ENCODE measurements at regions not wholly inside any gene's neighbourhood (a gene's known extent, or its start where the extent isn't known, plus 50 kb on each side); places are given as distances from the start of the nearest gene placed in this dataset.

DNA sequence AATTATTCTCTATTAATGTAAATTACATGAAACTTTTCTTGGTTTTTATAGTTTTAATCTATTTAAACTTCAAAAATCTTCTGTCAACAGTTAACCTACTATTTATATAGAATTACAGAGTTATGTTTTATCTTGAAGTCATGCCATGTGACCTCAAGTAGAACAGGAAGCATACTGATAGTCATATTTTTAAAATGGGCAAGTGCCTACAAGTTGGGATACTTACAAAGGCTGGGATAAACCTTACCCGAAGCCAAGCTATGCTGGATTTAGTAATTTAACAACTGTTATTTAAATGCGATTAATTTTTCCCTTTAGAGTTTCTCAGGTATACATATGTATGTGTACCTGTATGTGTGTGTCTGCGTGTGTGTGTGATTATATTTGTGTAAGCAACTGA is 266.9 kb downstream of the RASSF9 start:
- Mint-ChIP-seq H3K4me3 (no peak overlapping the region), H3K36me3 (ENCODE audit: low read depth) (no peaks in the 10 kb centered on the region), H3K4me1 (ENCODE audit: low read depth) (peaks cover 14% of the 10 kb centered on the region; the same call in 1 of the 2 replicates), H3K27ac (no peak overlapping the region), H3K27me3 (ENCODE audit: insufficient read depth) (no peaks in the 10 kb centered on the region; the same call in 1 of the 2 replicates), H3K9me3 (no peaks in the 10 kb centered on the region; the same call in 1 of the 2 replicates)
- TF ChIP-seq, protein P1, sequence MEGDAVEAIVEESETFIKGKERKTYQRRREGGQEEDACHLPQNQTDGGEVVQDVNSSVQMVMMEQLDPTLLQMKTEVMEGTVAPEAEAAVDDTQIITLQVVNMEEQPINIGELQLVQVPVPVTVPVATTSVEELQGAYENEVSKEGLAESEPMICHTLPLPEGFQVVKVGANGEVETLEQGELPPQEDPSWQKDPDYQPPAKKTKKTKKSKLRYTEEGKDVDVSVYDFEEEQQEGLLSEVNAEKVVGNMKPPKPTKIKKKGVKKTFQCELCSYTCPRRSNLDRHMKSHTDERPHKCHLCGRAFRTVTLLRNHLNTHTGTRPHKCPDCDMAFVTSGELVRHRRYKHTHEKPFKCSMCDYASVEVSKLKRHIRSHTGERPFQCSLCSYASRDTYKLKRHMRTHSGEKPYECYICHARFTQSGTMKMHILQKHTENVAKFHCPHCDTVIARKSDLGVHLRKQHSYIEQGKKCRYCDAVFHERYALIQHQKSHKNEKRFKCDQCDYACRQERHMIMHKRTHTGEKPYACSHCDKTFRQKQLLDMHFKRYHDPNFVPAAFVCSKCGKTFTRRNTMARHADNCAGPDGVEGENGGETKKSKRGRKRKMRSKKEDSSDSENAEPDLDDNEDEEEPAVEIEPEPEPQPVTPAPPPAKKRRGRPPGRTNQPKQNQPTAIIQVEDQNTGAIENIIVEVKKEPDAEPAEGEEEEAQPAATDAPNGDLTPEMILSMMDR (IDR thresholded peaks at IDR 0.05), result no peak
- DNase-seq, result no peak

DNA sequence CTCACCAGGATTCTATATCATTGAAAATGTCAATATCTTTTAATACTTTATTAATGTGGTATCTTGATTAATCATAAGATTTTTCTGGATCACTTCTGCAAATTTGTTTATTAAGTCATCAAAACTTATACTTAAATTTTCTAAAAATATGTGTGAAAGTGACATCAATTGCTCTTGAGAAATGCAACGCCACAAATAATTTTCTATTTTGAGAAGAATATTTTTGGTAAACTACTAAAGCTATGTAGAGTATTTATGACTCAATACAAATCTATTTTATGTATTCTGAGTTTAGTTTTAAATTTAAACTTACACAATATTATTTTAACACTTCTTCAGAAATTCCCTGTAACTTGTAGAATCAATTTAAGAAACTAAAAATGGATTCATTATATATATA is 263.3 kb downstream of the RASSF9 start:
- H3K4me3 Mint-ChIP-seq, result no peak overlapping the region
- TF ChIP-seq, protein P1 (IDR thresholded peaks at IDR 0.05), result no peak
- H3K27ac Mint-ChIP-seq, result no peak overlapping the region
- H3K4me1 Mint-ChIP-seq (ENCODE audit: low read depth), result peaks cover 14% of the 10 kb centered on the region; the same call in 1 of the 2 replicates
- no peak for DNase-seq
- H3K36me3 Mint-ChIP-seq (ENCODE audit: low read depth), result no peaks in the 10 kb centered on the region
- H3K9me3 Mint-ChIP-seq, result no peaks in the 10 kb centered on the region; the same call in 1 of the 2 replicates
- no peaks in the 10 kb centered on the region for H3K27me3 Mint-ChIP-seq (ENCODE audit: insufficient read depth)

DNA sequence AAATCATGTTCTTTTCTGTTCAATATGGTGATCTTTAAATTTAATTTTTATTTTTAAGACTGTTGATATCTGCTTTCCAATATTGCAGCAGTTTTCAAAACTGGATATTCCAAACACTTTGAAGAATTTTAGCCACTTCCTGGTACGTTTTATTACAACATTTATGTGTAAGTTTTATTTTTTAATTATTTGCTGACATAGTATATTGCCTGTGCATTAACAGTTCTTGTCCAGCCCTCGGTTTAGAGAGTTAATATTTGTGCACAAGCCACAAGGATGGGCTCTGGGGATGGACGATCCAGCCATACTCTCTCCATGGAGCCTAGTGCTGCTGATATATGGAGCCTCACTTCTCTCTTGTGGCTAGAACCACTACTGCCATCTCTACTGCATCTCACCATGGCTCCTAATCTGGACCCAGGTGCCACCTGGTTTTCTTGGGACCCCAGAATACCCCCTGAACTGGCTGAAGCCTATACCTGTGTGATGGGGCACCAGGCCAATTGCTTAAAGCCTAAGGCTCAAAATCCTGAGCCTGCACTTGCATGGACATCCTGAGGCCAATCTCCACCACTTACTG is 262.5 kb downstream of the RASSF9 start:
- H3K27ac Mint-ChIP-seq, result no peak overlapping the region
- DNase-seq, result no peak

DNA sequence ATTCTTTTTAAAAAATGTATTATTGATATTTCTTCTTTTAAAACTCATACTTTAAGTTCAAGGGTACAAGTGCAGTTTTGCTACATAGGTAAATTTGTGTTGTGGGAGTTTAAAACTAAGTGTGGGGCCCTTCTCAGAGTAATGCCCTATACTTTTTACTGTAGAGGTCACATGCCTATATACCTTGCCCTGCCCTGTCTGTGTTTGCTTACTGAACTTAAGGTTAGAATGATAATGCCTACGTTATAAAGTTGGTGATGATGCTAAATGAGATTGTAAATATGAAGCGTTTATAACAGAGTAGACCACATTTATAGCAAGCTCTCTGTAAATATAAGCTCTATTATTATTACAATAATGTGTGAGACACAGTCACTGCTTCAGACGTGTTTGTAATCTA is 261.9 kb downstream of the RASSF9 start:
- peaks cover 14% of the 10 kb centered on the region; the same call in 1 of the 2 replicates for H3K4me1 Mint-ChIP-seq (ENCODE audit: low read depth)
- no peak overlapping the region for H3K4me3 Mint-ChIP-seq
- TF ChIP-seq, protein P1 (IDR thresholded peaks at IDR 0.05), result no peak
- no peaks in the 10 kb centered on the region for H3K36me3 Mint-ChIP-seq (ENCODE audit: low read depth)
- no peaks in the 10 kb centered on the region for H3K27me3 Mint-ChIP-seq (ENCODE audit: insufficient read depth)
- H3K9me3 Mint-ChIP-seq, result no peaks in the 10 kb centered on the region; the same call in 1 of the 2 replicates
- DNase-seq, result no peak
- no peak overlapping the region for H3K27ac Mint-ChIP-seq

More for the DNA sequence above, 262.5 kb downstream of the RASSF9 start:
- Mint-ChIP-seq H3K4me1 (ENCODE audit: low read depth) (peaks cover 14% of the 10 kb centered on the region; the same call in 1 of the 2 replicates), H3K27me3 (ENCODE audit: insufficient read depth) (no peaks in the 10 kb centered on the region), H3K4me3 (no peak overlapping the region), H3K9me3 (no peaks in the 10 kb centered on the region; the same call in 1 of the 2 replicates), H3K36me3 (ENCODE audit: low read depth) (no peaks in the 10 kb centered on the region)
- TF ChIP-seq, protein P1 (IDR thresholded peaks at IDR 0.05), result no peak

DNA sequence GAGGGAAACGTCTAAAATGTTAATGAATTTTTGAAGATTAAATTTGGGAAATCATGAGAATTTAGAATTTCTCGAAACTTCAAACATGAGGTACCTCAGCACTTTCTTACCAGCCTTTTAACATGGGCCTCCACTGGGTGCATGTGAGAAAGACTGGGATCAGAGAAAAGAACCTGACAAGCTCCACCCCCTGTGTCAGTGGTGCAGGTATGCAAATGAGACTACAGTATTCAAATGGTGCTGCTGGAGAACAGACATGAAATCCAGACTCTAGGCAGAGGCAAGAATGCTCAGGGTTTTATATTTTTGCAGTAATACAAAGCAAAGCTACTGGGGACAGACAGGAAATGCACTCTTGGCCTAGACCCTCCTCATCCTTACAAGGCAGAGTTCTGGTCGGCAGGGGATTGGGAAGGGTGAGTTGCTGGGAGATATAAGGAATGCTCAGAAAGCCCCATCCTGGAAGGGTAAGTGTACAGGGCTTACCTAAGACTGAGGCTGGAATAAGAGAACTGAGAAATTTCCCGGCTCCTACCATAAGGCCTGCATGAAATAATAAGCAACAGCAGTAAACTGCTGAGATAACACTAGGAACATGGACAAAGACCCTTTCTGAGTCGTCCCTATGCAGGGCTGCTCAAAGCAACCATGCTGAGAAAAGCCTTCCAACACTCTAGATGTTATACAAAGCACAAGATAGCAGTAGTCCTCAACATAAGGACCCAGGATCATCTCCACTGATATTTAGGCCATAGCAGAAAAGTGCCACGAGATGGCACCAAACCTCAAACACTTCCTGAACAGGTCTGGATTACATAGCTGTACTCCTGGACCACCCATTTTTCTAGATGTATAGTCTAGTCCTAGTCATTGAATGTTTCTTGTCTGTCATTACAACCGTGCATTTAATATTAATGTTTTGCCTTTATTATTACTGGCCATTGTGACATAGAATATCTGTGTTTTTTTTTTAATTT is 260.8 kb downstream of the RASSF9 start:
- DNase-seq, result peak; percentile 43
- Mint-ChIP-seq H3K36me3 (ENCODE audit: low read depth) (no peaks in the 10 kb centered on the region), H3K4me1 (ENCODE audit: low read depth) (peaks cover 14% of the 10 kb centered on the region; the same call in 1 of the 2 replicates), H3K27ac (no peak overlapping the region), H3K27me3 (ENCODE audit: insufficient read depth) (no peaks in the 10 kb centered on the region), H3K9me3 (no peaks in the 10 kb centered on the region; the same call in 1 of the 2 replicates), H3K4me3 (no peak overlapping the region)
- TF ChIP-seq, protein P1 (IDR thresholded peaks at IDR 0.05), result peak; percentile 79

Measured in HFFc6 (cell line).